ENCODE measurements at regions not wholly inside any gene's neighbourhood (a gene's known extent, or its start where the extent isn't known, plus 50 kb on each side); places are given as distances from the start of the nearest gene placed in this dataset.
A peak's percentile ranks its signal among the peaks of the same experiment; 100 is the strongest.

GRCh38 chr11:15907806-15908205 lies 448.5 kb downstream of the SOX6 start:
- in situ Hi-C loops (cut with MboI): no loop called here
- DNase-seq (ENCODE audit: extremely low read depth in 1 of 4, low spot score in 3 of 4) (no peak), ATAC-seq (peak; percentile 20; the same call in 1 of the 3 replicates), FAIRE-seq (no peak)
- BruUV-seq (replicated peaks): no TSS peak
- no peak overlapping the region for H3K4me3 ChIP-seq
- no peak overlapping the region for H3K4me2 ChIP-seq (ENCODE audit: insufficient read depth, low read length)
- intact Hi-C loops (cut with micrococcal nuclease): no loop called here
- ChIA-PET CTCF (ENCODE audit: low intra/inter-chr PET ratio) (no interaction called here), POLR2A (no interaction called here)
- no peak overlapping the region for H2AFZ ChIP-seq (ENCODE audit: low read depth, low read length)
- H3K4me1 ChIP-seq (replicated peaks in 1 of 2; ENCODE audit: control insufficient read depth in 2 of 2, insufficient read depth in 2 of 2, low read length in 2 of 2): peaks cover 0 to 8% of the 10 kb centered on the region in 2 experiments; a peak in 2 of 5 replicates
- no peak overlapping the region; the same call in 2 of the 3 replicates for H3K27ac ChIP-seq (ENCODE audit: extremely low read depth, low read depth, low read length)
- H3K36me3 ChIP-seq (ENCODE audit: control insufficient read depth, insufficient read depth, low read length): no peaks in the 10 kb centered on the region
- H3K79me2 ChIP-seq (ENCODE audit: control insufficient read depth, insufficient read depth, low read length): no peaks in the 10 kb centered on the region
- H3K9ac ChIP-seq (ENCODE audit: insufficient read depth in 1 of 2, low read depth in 2 of 2, low read length in 2 of 2): no peak overlapping the region
- no peaks in the 10 kb centered on the region for H3K9me1 ChIP-seq (ENCODE audit: control insufficient read depth, insufficient read depth, low read length)
- no peak for TF ChIP-seq TFAM (CRISPR knock-in tag; conservative IDR thresholded peaks at IDR 0.05)
- no peak for TF ChIP-seq FOXA1 (IDR thresholded peaks at IDR 0.05; ENCODE audit: borderline replicate concordance)
- no peak for TF ChIP-seq ELF4 (CRISPR knock-in tag; IDR thresholded peaks at IDR 0.05)
- no peak for TF ChIP-seq GABPB1 (CRISPR knock-in tag; IDR thresholded peaks at IDR 0.05)
- no peak for TF ChIP-seq ZBTB11 (CRISPR knock-in tag; IDR thresholded peaks at IDR 0.05)
- TF ChIP-seq ZNF445 (CRISPR knock-in tag; IDR thresholded peaks at IDR 0.05; ENCODE audit: low read depth): no peak
- no peak for TF ChIP-seq ZNF655 (CRISPR knock-in tag; IDR thresholded peaks at IDR 0.05)
- TF ChIP-seq KLF10 (CRISPR knock-in tag; IDR thresholded peaks at IDR 0.05): no peak
- TF ChIP-seq SMARCA5 (IDR thresholded peaks at IDR 0.05): no peak
- H3K27me3 ChIP-seq (ENCODE audit: control insufficient read depth in 2 of 2, insufficient read depth in 2 of 2, low read length in 2 of 2): peaks cover 0 to 17% of the 10 kb centered on the region in 2 experiments; a peak in 3 of 5 replicates
- 34% methylated on average over 3 of the region's 3 CpGs for WGBS (ENCODE audit: insufficient coverage, low coverage, missing lambda C conversion rate)
- H3K9me3 ChIP-seq (replicated peaks; ENCODE audit: control insufficient read depth, insufficient read depth, low read depth, low read length): no peaks in the 10 kb centered on the region
- H4K20me1 ChIP-seq (replicated peaks; ENCODE audit: control insufficient read depth, insufficient read depth, low read length): no peaks in the 10 kb centered on the region; the same call in 1 of the 2 replicates
